ENCODE measurements at regions not wholly inside any gene's neighbourhood (a gene's known extent, or its start where the extent isn't known, plus 50 kb on each side); places are given as distances from the start of the nearest gene placed in this dataset.
A peak's percentile ranks its signal among the peaks of the same experiment; 100 is the strongest.

DNA sequence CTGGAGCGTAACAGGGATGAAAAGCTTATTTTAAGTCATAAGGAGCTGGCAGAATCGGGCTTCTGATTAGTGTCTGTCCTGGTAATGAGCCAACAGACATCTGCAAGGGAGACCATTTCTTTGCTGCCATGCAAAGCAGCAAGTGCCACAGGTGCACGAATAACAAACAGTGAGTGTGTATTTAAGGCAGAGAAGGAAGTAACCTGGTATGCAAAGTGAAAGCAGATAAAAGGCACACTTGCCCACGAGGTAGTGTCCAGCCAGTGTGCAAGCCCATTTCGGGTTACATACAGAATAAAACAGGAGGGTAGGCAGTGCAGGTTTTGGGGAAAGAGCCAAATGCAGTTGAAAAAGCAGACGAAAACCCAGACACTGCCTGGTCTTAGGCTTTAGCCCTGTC is 1153.7 kb downstream of the SI start:
- DNase-seq: no peak

DNA sequence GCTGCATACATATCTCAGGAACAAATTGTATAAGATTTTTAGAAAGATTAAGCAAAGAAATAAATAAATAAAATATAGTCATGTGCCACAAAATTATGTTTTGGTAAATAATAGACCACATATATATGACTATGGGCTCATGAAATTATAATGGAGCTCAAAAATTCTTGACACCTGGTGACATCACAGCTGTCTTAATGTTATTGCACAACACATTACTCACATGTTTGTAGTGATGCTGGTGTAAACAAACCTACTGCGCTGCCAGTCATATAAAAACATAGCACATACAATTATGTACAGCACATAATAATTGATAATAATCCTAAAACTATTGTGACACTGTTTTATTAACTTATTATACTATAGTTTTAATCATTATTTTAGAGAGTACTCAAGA is 1159.1 kb downstream of the SI start:
- DNase-seq: no peak

DNA sequence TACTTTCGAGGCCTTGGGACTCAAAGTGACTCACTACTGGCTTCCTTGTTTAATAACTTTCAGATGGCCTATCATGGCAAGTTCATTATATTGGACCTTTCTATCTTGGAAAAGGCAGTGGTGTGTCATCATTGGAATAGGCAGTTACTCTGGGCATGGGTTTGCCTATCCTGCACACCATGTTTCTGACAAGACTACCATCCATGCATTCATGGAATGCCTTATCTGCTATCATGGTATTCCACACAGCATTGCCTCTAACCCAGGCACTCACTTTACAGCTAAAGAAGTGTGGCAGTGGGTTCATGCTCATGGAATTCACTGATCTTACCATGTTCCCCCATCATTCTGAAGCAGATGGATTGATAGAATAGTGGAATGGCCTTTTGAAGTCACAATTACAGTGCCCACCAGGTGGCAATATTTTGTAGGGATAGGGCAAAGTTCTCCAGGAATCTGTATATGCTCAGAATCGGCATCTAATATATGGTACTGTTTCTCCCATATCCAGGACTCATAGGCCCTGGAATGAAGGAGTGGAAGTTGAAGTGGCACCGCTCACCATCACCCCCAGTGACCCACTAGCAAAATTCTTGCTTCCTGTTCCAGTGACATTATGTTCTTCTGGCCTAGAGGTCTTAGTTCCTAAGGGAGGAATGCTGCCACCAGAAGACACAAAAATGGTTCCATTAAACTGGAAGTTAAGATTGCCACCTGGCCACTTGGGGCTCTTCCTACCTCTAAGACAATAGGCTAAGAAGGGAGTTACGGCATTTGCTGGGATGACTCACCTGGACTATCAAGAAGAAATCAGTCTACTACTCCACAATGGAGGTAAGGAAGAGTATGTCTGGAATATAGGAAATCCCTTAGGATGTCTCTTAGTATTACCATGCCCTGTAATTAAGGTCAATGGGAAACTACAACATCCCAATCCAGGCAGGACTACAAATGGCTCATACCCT is 1161.4 kb downstream of the SI start:
- peak; percentile 35 for DNase-seq

DNA sequence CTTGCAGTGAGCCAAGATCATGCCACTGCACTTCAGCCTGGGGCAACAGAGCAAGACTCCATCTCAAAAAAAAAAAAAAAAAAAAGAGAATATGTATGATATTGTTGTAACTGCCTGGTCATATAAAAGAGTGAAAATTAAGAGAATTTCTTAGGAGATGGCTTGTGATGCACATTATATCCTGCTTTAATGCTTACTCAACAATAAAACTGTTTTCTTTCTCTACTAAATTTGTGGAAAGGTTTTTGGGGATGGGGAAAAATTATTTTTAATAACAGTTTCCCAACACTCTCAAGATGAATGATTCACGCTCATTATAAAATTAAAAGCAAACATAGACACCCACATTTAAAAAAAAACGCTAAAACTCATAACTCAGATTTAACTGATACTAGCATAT is 1163.0 kb downstream of the SI start:
- DNase-seq: no peak

DNA sequence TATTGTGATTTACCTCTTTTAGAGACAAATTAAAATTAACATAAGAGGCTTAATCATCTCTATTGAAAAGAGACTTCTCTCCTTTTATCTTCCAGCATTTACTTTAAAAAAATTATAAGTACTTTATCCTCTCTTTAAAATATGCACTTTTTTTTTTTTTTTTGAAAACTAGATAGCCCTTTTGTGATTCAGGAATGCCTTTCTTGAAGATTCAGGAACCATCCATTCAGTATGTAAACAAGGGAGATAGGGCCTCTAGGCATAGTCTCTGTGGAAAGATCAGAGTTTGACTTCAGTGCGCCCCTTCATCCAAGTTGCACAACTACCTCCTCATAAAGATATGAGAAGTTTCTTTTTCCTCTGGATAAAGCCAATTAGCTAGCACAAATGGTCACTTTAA is 1163.7 kb downstream of the SI start:
- no peak for DNase-seq

DNA sequence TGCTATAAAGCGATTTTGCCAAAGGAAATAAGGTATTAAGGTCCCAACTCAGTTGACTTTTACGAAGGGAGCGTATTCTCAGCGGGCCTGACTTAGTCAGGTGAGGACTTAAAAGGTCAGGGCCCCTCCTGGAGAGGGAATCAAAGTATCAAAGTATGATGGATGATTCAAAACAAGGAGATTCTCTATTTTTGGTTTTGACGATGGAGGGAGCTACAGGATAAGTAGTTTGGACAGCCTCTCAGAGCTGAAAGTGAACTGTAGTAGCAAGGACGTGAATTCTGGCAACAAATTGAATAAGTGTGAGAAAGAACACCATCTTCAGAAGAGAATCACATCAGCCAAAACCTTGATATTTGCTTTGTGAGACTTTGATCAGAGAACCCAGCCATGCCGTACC is 1186.5 kb downstream of the SI start:
- no peak for DNase-seq

DNA sequence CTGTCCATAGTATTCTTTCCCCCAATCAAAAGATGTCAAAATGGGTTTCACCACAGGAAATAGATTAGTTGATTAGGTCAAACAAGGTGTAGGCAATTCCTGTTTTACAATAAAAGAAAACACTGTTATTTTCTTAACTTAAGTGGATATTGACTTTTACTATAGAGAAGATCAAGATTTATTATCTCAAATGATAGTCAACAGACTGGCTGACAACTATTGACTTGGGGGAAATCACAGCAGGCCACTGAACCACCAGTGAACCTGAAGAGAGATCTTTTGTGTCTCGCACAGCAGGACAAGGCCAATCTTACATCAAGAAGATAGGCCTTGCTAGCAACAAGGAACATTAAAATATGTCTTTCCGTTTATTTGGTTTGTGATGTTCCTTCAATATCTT is 1187.6 kb downstream of the SI start:
- no peak for DNase-seq

DNA sequence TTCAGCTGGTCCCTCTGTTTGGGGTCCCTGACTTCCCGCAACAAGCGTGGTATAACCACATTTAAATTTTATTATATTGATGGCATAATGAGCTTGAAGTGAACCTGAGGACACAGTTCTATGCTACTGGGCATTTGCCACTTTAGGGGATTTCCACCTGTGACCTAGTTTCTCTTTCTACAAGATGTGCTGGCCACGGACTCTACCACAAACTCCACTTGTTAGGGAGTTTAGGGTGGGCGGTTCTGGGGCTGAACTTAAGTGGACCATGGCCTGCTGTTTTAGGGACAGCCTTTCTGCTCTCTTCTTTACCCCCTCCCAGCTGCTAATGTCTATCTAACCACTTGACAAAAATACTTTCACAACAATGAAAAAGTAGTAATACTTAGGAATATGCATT is 1199.1 kb downstream of the SI start:
- DNase-seq: no peak

DNA sequence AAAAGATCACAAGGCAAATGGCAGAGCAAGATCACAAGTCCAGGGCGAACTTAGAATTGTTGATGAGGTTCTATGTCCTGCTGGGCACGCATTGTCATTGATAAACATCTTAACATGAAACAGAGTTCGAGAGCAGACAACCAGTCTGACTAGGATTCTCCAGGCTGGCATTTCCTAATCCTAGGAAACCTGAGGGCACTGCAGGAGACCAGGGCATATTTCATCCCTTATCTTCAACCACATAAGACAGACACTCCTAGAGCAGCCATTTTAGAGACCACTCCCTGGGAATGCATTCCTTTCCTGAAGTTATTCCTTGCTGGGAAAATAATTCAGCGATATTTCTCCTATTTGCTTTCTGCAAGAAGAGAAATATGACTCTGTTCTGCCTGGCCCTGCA is 1199.9 kb downstream of the SI start:
- no peak for DNase-seq

DNA sequence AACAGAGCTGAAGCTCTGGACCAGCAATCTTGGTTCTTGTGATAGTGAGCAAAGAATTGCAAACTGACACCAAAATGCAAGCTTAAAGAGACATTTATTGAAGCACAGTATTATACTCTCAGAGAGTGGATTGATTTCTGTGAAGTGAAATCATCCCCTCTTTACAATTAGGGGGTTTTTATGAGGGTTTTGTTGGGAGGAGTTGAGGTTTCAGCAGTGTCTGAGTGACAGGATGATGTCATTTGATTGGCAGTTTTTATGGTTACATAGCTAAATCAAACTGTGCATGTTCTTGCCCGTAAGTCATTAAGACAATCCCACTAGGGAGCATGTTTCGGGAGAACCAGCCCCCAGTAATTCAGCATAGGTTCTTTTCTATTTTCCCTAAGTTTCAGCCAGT is 1200.5 kb downstream of the SI start:
- DNase-seq: no peak

DNA sequence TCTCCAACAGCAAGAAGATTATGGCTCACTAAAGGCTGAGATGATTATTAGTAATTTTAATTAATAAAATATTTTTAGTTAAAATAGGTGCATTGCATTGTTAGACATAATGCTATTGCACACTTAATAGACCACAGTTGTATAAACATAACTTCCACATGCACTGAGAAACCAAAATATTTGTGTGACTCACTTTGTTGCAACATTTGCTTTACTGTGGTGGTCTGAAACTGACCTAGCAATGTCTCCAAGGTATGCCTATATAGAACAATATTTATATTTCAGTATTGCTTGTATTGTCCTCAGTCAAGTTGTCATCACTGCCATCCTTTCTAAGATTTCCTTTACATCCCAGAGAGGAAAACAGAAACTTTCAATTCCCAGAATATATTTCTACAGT is 1215.2 kb downstream of the SI start:
- DNase-seq: no peak

DNA sequence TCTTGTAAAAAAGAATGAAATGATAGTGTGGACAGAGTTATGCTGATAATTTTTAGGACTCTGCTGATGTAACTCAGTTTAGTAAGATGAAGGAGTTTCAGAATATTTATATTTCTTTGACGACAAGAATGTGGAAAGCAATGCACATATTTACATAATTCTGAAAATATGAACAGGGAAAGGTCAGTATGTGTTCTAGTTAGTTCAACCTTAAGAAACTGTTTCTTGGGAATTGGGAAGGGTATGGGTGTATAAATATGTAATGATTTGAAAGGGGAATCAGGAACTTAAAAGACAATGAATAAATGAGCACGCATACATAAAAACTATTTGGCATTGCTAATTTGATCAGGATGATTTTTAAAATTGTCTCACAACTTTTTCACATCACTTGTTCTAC is 1226.1 kb downstream of the SI start:
- no peak for DNase-seq

DNA sequence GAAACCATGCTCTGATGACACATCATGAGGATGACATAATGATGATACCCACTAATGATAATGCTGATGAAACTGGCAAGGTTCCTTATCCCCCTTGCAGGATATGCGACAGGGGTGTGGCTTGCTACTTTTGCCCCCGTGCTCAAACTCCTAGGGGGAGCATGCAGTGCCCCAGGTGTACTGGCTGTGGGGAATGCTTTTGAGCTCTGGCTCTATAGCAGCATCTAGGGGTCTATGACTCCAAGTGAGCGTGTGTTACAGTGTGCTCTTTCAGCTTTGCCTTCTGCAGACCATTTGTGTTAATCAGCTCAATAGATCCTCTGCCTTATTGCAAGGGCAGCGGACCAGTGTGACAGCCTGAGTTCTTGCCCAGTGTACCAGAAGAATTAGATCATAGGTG is 1239.5 kb downstream of the SI start:
- no peak for DNase-seq

DNA sequence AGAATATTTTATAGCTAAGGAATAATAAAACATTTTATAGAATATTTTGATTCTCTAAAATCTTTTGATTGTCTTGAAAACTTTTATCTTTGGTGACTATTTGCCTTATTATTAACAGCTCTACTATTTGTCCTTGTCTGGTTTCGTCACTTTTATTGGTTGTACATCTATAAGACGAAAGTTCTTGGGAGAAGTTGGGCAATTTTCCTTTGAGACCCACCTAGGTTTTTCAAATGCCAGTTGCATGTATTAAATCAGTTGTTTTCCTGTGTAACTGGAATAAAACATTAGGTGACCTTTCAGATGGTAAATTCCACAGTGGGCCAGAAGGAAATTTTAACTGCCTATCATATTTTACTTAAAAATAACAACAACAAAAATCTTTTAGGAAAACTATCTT is 1245.7 kb downstream of the SI start:
- no peak for DNase-seq

DNA sequence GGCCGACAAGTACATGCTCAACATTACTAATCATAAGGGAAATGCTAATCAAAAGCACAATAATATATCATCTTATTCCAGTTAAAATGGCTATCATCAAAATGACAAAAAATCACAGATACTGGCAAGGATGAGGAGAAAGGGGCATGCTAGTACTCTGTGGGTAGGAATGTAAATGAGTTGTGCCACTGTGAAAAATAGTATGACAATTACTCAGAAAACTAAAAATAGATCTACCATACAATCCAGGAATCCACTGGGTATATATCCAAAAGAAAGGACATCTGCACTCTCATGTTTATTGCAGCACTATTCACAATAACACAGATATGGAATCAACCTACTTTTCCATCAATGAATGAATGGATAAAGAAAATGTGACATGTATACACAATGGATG is 1256.5 kb downstream of the SI start:
- no peak for DNase-seq

DNA sequence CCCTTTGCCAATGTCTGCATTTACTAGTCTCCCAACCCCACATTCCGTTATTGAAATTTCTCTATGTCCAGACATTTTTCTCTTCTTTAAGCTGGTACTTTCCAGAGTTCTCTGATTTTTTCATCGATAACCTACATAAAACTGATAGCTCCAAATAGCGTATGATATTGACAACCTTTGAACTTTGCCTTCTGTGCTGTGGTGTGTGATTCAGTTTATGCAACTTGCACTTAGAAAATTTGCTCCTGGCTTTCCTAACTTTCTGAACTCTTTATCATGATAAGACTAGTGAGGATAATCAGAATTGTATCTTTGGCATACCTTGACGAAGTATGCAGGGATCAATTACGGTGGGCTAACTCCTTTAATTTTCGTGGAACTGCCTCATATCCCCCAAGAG is 1261.3 kb downstream of the SI start:
- DNase-seq: no peak

DNA sequence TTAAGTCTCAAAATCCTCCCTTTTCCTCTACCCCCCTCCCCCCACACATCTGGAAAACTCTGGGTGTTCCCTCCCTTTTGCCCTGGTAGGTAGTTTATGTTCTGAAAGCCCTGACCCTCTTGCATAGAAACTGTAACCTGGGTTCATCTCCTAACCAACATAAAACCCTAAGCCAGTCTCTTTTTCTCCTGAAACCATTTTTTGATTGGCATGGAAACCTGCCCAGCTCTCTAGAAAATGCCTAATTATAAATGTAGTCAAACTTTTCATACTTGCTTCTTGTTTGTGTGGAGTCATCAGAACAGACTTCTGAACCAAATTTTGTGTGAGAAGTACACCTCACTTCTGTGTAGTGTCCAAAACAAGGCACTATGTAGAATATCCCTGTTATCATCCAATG is 1264.4 kb downstream of the SI start:
- DNase-seq: no peak

DNA sequence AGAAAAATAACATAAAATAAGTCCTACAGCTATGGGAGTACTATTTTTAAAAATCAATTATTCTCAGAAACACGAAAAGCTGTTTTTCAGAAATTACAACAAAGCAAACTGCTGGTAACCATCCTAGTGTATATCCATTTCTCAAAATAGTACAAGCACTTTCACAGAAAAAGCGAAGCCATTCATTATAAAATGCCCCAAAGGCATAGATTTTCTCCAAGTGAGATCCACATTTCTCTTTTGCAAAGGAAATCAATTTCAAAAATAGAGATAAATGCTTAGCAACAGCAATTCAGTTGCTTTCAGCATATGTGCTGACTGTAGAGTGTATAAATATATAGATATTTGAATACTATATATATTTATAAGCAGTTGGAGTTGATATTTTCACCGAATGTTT is 1266.3 kb downstream of the SI start:
- DNase-seq: no peak

DNA sequence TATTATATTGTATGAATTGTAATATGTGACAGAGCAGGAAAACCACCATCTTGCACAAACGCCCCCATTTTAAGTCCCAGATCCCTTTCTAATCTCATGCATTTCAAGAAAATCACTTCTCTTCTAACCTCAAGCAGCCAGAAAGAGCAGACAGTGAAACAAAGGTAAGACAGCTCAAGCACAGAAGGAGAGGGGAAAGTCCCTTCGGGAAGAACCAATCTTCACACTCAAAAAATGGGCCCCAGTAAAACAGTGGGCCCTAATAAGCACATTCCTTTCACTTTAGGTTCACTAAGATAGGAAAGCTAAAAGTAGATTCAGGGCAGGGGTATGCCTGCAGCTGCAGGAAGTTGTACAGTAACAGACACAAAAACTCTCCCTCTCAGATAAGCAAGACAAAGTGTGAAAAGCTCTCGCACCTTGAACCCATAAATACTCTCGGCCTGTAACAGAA is 1268.7 kb downstream of the SI start:
- no peak for DNase-seq

DNA sequence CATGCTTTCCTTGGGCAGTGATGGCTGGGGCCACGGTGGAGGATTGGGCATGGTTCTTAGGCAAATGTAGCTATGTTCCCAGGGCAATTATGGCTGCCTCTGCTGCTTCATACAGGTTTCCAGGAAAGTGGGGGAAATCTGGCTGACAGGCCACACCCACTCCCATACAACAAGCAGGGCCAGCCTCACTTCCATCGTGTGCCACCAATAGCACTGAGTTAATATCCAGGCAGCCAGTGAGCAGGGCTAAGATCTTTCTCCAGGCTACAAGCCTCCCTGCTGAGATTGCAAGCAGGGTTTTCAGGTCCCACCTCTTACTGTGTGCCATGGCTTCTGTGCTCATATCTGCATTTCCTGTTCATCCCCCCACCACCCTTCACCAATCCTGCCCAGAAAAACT is 1291.9 kb downstream of the SI start:
- DNase-seq: no peak

DNA sequence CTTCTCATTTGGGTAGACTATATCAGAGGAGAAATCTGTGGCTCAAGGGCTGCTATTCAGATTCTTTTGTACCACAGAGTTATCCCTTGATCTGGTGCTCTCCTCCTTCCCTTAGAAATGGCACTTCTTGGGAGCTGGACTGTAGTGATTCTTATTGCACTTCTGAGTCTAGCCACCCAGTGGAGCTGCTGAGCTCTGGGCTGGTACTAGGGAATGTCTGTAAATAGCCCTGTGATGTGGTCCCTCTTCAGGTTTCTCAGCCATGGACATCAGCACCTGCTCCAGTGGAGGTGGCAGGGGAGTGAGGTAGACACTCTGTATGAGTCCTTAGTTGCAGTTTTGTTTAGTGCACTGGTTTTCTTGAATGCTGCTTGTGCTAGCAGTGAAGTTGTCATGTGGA is 1292.6 kb downstream of the SI start:
- no peak for DNase-seq

DNA sequence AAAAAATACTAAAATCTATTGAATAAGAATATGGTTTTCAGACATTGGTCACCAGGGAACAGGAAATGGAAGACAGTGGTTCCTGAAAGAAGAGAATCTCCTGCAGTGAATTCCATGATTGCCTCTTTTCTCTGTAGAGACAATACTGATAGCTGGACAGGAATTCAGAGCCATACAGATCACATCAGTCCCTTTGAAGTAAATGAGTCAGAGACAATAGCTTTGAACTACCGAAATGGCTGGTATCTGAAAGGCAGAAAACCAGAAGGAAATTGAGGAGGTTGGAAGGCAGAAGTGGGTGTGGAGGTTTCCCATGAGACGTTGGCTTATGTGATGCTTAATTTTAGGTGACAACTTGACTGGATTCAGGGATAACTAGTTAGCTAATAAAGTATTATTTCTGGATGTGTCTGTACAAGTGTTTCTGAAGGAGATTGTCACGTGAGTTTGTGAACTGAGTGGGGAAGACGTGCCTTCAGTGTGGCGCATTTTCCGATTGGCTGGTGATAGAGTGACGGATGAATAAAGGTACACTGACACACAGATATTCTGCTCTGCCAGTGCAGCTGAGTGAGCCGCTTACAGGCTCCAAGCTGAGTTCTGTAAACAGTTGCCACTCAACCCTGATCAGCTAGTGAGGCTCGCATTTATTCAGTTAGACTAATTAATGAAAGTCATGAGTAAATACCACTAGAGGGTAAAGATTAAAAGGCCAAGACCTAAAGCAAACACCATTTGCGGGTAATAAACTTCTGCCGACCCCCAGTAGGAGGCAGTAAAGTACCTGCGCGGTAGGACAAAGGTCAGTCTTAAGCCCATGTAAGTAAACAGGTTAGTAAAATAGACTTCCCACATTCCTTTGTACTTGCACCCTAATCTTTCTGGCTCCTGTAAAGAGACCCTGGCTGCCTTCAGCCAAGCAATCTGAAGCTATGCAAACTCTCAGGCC is 1298.6 kb downstream of the SI start:
- no peak for DNase-seq

DNA sequence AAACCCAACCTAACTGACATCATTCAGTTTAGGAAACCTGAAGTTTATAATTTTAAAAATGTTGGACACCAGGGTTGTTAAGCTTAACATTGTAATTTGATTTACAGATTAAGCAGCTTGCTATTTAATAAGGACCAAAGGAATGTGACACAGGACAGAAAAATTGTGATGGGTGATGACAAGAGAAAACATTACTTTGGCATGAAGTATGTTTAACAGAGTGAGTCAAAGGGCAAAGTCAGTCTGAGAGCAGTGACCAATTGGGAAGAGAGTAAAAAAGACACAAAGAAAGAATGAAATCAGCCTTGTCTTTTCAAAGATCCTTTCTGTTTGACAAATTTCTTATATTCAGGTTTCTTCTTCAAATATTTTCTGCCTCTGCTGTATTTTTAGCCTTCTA is 1301.6 kb downstream of the SI start:
- DNase-seq: no peak

DNA sequence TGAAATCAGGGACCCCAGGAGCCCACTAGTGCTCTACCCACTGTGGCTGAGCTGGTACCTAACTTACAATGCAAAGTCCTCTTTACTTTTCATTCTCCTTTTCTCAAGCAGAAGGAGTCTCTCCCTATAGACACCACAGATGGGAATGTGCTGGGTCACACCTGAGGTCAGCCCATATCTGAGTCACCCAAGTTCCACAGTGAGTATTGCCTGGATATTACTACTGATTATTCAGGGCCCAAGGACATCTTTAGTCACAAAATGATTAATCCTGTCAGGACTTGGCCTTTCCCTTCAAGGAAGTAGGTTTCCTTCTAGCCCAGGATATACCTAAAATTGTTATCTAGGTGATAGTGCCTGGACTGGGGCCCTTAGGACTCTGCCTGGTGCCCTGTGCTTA is 1305.2 kb downstream of the SI start:
- no peak for DNase-seq

All from NCI-H1092 (cell line).